HT1080 (cell line): ENCODE measurements at regions not wholly inside any gene's neighbourhood (a gene's known extent, or its start where the extent isn't known, plus 50 kb on each side); places are given as distances from the start of the nearest gene placed in this dataset.

Source experiments
- DNase-seq: peaks from one replicate; pipeline ENCODE4 v3.0.0-alpha.2; 2015; ENCODE audit warnings: low read depth

GRCh38 chr5:133742431-133742988, 130.2 kb upstream of the FSTL4 start:
- DNase-seq: peak; percentile 58

GRCh38 chr5:133741818-133742355, 129.5 kb upstream of the FSTL4 start:
- DNase-seq: no peak

- DNase-seq: no peak
Observed at GRCh38 chr5:133741396-133741795, 129.1 kb upstream of the FSTL4 start.

GRCh38 chr5:133739181-133739780, 126.9 kb upstream of the FSTL4 start:
- no peak for DNase-seq

- peak; percentile 26 for DNase-seq
Observed at GRCh38 chr5:133738271-133738670, 125.9 kb upstream of the FSTL4 start.

- DNase-seq: no peak
Observed at GRCh38 chr5:133736512-133736911, 124.2 kb upstream of the FSTL4 start.

GRCh38 chr5:133735346-133735745, 123.0 kb upstream of the FSTL4 start:
- peak; percentile 80 for DNase-seq

- DNase-seq: no peak
Observed at GRCh38 chr5:133734916-133735315, 122.6 kb upstream of the FSTL4 start.

- no peak for DNase-seq
Observed at GRCh38 chr5:133732536-133732935, 120.2 kb upstream of the FSTL4 start.

GRCh38 chr5:133731951-133732350, 119.6 kb upstream of the FSTL4 start:
- no peak for DNase-seq

- no peak for DNase-seq
Observed at GRCh38 chr5:133730866-133731265, 118.5 kb upstream of the FSTL4 start.

GRCh38 chr5:133730346-133730745, 118.0 kb upstream of the FSTL4 start:
- DNase-seq: no peak

- DNase-seq: no peak
Observed at GRCh38 chr5:133729800-133730199, 117.5 kb upstream of the FSTL4 start.

GRCh38 chr5:133728475-133728874, 116.1 kb upstream of the FSTL4 start:
- no peak for DNase-seq

- DNase-seq: no peak
Observed at GRCh38 chr5:133727636-133728035, 115.3 kb upstream of the FSTL4 start.

- DNase-seq: no peak
Observed at GRCh38 chr5:133723651-133724366, 111.5 kb upstream of the FSTL4 start.

GRCh38 chr5:133723126-133723525, 110.8 kb upstream of the FSTL4 start:
- DNase-seq: no peak

GRCh38 chr5:133721365-133721764, 109.0 kb upstream of the FSTL4 start:
- DNase-seq: no peak

GRCh38 chr5:133718457-133718856, 106.1 kb upstream of the FSTL4 start:
- DNase-seq: no peak

GRCh38 chr5:133716532-133717183, 104.3 kb upstream of the FSTL4 start:
- DNase-seq: no peak

- DNase-seq: no peak
Observed at GRCh38 chr5:133715616-133716015, 103.3 kb upstream of the FSTL4 start.

- no peak for DNase-seq
Observed at GRCh38 chr5:133715216-133715615, 102.9 kb upstream of the FSTL4 start.
